ENCODE measurements at regions not wholly inside any gene's neighbourhood (a gene's known extent, or its start where the extent isn't known, plus 50 kb on each side); places are given as distances from the start of the nearest gene placed in this dataset.

- TF ChIP-seq POLR2A (IDR thresholded peaks at IDR 0.05) (no peak), CTCF (IDR thresholded peaks at IDR 0.05) (no peak)
Measured at GRCh38 chr21:33126569-33126968, 56.6 kb downstream of the OLIG1 start.
